ENCODE measurements at regions not wholly inside any gene's neighbourhood (a gene's known extent, or its start where the extent isn't known, plus 50 kb on each side); places are given as distances from the start of the nearest gene placed in this dataset.

DNA sequence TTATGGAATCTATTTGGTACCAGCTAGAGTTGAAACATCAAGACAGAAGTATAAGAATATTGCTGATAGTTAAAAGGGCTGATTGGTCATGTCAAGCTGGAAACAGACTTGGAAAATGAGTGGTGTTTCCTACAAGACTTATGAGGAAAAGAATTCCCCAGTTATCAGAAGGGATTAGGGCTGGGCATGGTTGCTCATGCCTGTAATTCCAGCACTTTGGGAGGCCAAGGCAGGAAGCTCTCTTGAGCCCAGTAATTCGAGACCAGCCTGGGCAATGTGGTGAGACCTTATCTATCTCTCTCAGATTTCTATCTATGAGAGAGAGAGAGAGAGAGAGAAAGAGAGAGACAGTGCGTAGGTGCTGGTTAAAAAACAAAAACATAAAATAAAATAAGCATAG lies 139.5 kb upstream of the PMFBP1 start:
- TF ChIP-seq ZFX (IDR thresholded peaks at IDR 0.05) = no peak
- H3K27ac ChIP-seq = no peak overlapping the region

GRCh38 chr16:72309001-72309400 lies 137.0 kb upstream of the PMFBP1 start:
- no peak overlapping the region for H3K27ac ChIP-seq
- no peak for TF ChIP-seq ZFX (IDR thresholded peaks at IDR 0.05)
- TF ChIP-seq CTCF (conservative IDR thresholded peaks at IDR 0.05) = no peak

- TF ChIP-seq CTCF (conservative IDR thresholded peaks at IDR 0.05) (no peak), ZFX (IDR thresholded peaks at IDR 0.05) (no peak)
- H3K27ac ChIP-seq = no peak overlapping the region
Observed at GRCh38 chr16:72308396-72308795, 136.4 kb upstream of the PMFBP1 start.

- no peak overlapping the region for H3K27ac ChIP-seq
- TF ChIP-seq ZFX (IDR thresholded peaks at IDR 0.05) (no peak), CTCF (conservative IDR thresholded peaks at IDR 0.05) (no peak)
Observed at GRCh38 chr16:72302332-72302731, 130.4 kb upstream of the PMFBP1 start.

DNA sequence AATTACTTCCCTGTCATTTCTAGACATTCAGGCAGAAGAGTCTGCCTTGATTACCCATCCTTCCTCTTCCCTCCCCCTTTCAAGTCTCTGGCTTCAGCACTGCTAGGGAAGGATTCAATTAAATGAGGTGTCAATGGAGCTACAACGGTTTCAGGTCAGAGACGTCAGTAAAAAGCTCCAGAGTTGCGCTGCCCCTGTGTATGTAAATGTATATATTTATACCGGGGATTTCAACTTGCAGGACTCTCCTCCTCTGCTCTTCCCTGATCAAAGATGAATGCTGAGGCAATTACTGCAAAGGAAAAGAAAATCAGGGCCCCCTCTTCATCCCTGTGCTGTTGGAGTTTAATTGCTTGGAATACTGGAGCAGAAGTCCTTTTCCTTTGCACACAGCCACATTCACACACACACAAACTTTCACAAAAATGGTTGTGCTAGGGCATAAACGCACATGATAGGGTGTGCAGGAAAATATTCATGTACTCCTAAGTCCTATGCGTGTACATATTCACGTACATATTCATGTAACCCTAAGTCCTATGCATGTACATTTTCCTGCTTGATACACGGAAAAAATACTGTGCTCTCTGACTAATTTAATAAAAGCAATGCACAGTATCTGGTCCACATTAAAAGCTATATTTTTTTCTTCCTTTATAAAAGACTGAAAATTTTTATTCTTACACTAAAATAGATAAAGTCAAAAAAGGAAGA lies 129.7 kb upstream of the PMFBP1 start:
- no peak for TF ChIP-seq ZFX (IDR thresholded peaks at IDR 0.05)
- TF ChIP-seq CTCF (conservative IDR thresholded peaks at IDR 0.05) = no peak

GRCh38 chr16:72300892-72301291 lies 128.9 kb upstream of the PMFBP1 start:
- no peak overlapping the region for H3K27ac ChIP-seq
- TF ChIP-seq CTCF (conservative IDR thresholded peaks at IDR 0.05) (no peak), ZFX (IDR thresholded peaks at IDR 0.05) (no peak)

More for the DNA sequence above, 129.7 kb upstream of the PMFBP1 start:
- no peak overlapping the region for H3K27ac ChIP-seq

DNA sequence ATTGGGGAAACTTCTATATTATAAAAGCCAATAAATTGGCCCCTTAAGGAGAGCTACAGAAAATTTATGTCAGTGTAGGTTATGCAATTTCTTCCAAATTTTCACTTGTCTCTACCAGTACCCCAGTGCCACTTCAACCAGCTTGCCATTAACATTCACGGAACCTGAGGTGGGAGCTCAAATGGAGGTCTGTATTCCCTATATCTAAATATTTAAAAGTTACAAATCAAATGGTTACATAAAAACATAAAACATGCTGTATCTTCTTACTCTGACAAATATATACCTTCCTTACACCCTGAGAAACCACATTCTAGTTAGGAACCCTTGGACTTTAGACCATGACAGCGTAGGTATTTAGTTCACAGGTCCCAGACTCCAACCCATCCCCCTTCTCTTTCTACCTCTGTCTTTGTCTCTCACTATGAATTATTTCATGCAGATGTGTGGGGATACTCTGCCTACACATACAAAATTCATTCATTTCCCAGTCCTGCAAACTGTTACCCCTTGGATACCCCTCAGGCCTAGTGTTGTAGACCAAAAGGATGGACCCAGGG lies 127.8 kb upstream of the PMFBP1 start:
- H3K27ac ChIP-seq = no peak overlapping the region
- TF ChIP-seq ZFX (IDR thresholded peaks at IDR 0.05) (no peak), CTCF (conservative IDR thresholded peaks at IDR 0.05) (no peak)

- TF ChIP-seq ZFX (IDR thresholded peaks at IDR 0.05) (no peak), CTCF (conservative IDR thresholded peaks at IDR 0.05) (no peak)
- H3K27ac ChIP-seq = no peak overlapping the region
Observed at GRCh38 chr16:72298961-72299360, 127.0 kb upstream of the PMFBP1 start.

Measured in C4-2B (cell line).